IMR-90 (cell line): ENCODE measurements at regions not wholly inside any gene's neighbourhood (a gene's known extent, or its start where the extent isn't known, plus 50 kb on each side); places are given as distances from the start of the nearest gene placed in this dataset.

Experiments used
- ATAC-seq: fragments of 200-7000 bp; cut with Tn5 transposase; 2 replicates; pipeline ENCODE4 v1.9.1; 2020; ENCODE audit warnings: low read depth, mild to moderate bottlenecking, moderate library complexity
- BruUV-seq: library from RNA; stranded (reverse); fragments of 400-500 nt; replicated peaks from 2 replicates; lab custom pipeline; 2021; lab: Mats Ljungman, UMichigan
- CTCF ChIA-PET: fragments of 300-600 bp; formaldehyde crosslinking; extraction: SDS; loops from one replicate; lab custom pipeline; 2021; ENCODE audit warnings: antibody characterized with exemption; lab: Yijun Ruan, JAX
- POLR2A ChIA-PET: fragments of 300-600 bp; sonication (Branson Sonifier 250); formaldehyde crosslinking; loops from one replicate; lab custom pipeline; 2022; ENCODE audit warnings: antibody characterized with exemption; ENCODE audit not compliant: unreplicated experiment; lab: Charles Lee
- DNase-seq: peaks from one replicate; pipeline ENCODE4 v3.0.0; 2013
- H2AFZ ChIP-seq: replicated peaks from 2 replicates; pipeline ENCODE3; 2013; ENCODE audit warnings: low read length, mild to moderate bottlenecking; ENCODE audit not compliant: poor library complexity
- H2AK5ac ChIP-seq: 2 replicates; pipeline ENCODE4 v1.6.1; 2013; ENCODE audit warnings: low read depth, low read length, inconsistent platforms
- H2AK9ac ChIP-seq: replicated peaks from 2 replicates; pipeline ENCODE3; 2013; ENCODE audit warnings: mild to moderate bottlenecking, low read depth, low read length, moderate library complexity; ENCODE audit not compliant: poor library complexity
- H2BK120ac ChIP-seq: 2 replicates; pipeline ENCODE4 v1.6.1; 2013; ENCODE audit warnings: low read depth, low read length, inconsistent platforms
- H2BK15ac ChIP-seq: 3 replicates; pipeline ENCODE4 v1.6.1; 2013; ENCODE audit warnings: low read depth, low read length, inconsistent platforms
- H2BK20ac ChIP-seq: 2 replicates; pipeline ENCODE4 v1.6.1; 2013; ENCODE audit warnings: low read depth, mild to moderate bottlenecking, inconsistent platforms, low read length, moderate library complexity
- H2BK5ac ChIP-seq: 2 replicates; pipeline ENCODE4 v1.6.1; 2013; ENCODE audit warnings: mild to moderate bottlenecking, low read depth, low read length, inconsistent platforms; ENCODE audit not compliant: poor library complexity, severe bottlenecking
- H3K14ac ChIP-seq: replicated peaks from 2 replicates; pipeline ENCODE4 v1.6.1; 2013; ENCODE audit warnings: low read depth, low read length, inconsistent platforms
- H3K18ac ChIP-seq: 2 replicates; pipeline ENCODE4 v1.6.1; 2013; ENCODE audit warnings: low read depth, low read length, control low read depth
- H3K23ac ChIP-seq: 2 replicates; pipeline ENCODE4 v1.6.1; 2013; ENCODE audit warnings: low read depth, low read length, inconsistent platforms
- H3K27ac ChIP-seq: 2 replicates; pipeline ENCODE4 v1.5.1; 2013; ENCODE audit warnings: mild to moderate bottlenecking, control low read depth, low read length; ENCODE audit not compliant: insufficient read depth
- H3K27me3 ChIP-seq: 2 replicates; pipeline ENCODE4 v1.6.1; 2013; ENCODE audit warnings: low read length; ENCODE audit not compliant: control insufficient read depth, insufficient read depth
- H3K36me3 ChIP-seq: 2 replicates; pipeline ENCODE4 v1.6.1; 2013; ENCODE audit warnings: low read length, mixed read lengths; ENCODE audit not compliant: control insufficient read depth, insufficient read depth
- H3K4ac ChIP-seq: 2 replicates; pipeline ENCODE4 v1.6.1; 2013; ENCODE audit warnings: low read depth, low read length, inconsistent platforms
- H3K4me1 ChIP-seq: 2 replicates; pipeline ENCODE4 v1.6.1; 2013; ENCODE audit warnings: low read length, mixed read lengths; ENCODE audit not compliant: control insufficient read depth, insufficient read depth
- H3K4me2 ChIP-seq: 2 replicates; pipeline ENCODE4 v1.6.1; 2013; ENCODE audit warnings: low read depth, mild to moderate bottlenecking, control low read depth, low read length, moderate library complexity
- H3K4me3 ChIP-seq: 2 replicates; pipeline ENCODE4 v1.5.1; 2013; ENCODE audit warnings: low read depth, mild to moderate bottlenecking, control low read depth, low read length, moderate library complexity; ENCODE audit not compliant: insufficient read depth
- H3K56ac ChIP-seq: 2 replicates; pipeline ENCODE4 v1.6.1; 2013; ENCODE audit warnings: low read length, inconsistent platforms; ENCODE audit not compliant: insufficient read depth; ENCODE audit errors: extremely low read depth
- H3K79me1 ChIP-seq, 2 experiments: 2 replicates each; pipeline ENCODE4 v1.6.1; 2013; ENCODE audit warnings: low read length in 2 of 2, inconsistent platforms in 1 of 2, low read depth in 1 of 2
- H3K9ac ChIP-seq: 2 replicates; pipeline ENCODE4 v1.6.1; 2013; ENCODE audit warnings: low read depth, low read length, control low read depth
- H3K9me1 ChIP-seq: 2 replicates; pipeline ENCODE4 v1.6.1; 2013; ENCODE audit warnings: low read length, inconsistent platforms; ENCODE audit not compliant: insufficient read depth
- H3K9me3 ChIP-seq: 2 replicates; pipeline ENCODE4 v1.6.1; 2013; ENCODE audit warnings: low read length; ENCODE audit not compliant: control insufficient read depth, insufficient read depth
- H4K20me1 ChIP-seq: 2 replicates; pipeline ENCODE4 v1.6.1; 2013; ENCODE audit warnings: low read length, inconsistent platforms; ENCODE audit not compliant: insufficient read depth
- H4K5ac ChIP-seq: 2 replicates; pipeline ENCODE4 v1.6.1; 2013; ENCODE audit warnings: mild to moderate bottlenecking, low read depth, low read length, control low read depth
- H4K8ac ChIP-seq, 2 experiments: 2 replicates each; pipeline ENCODE4 v1.6.1; 2013; ENCODE audit warnings: low read depth in 2 of 2, low read length in 2 of 2, control low read depth in 1 of 2, inconsistent platforms in 1 of 2
- H4K91ac ChIP-seq: 2 replicates; pipeline ENCODE4 v1.6.1; 2013; ENCODE audit warnings: low read depth, low read length, inconsistent platforms; ENCODE audit not compliant: insufficient read depth
- BHLHE40 ChIP-seq: fragments of 150-350 bp; IDR thresholded peaks from 2 replicates; pipeline ENCODE4 v1.6.1; 2016; ENCODE audit warnings: mild to moderate bottlenecking, low read depth, low read length
- CHD1 ChIP-seq: IDR thresholded peaks from 2 replicates; pipeline ENCODE4 v1.6.1; 2012; ENCODE audit warnings: low read depth, low read length, improper control_type of control experiment
- FOS ChIP-seq: fragments of 150-350 bp; IDR thresholded peaks from 2 replicates; pipeline ENCODE4 v1.6.1; 2016; ENCODE audit warnings: low read depth, low read length
- MAFK ChIP-seq: IDR thresholded peaks from 2 replicates; pipeline ENCODE4 v1.6.1; 2012; ENCODE audit warnings: low read depth, low read length, improper control_type of control experiment
- MXI1 ChIP-seq: IDR thresholded peaks from 2 replicates; pipeline ENCODE4 v1.6.1; 2012; ENCODE audit warnings: low read depth, mild to moderate bottlenecking, low read length, moderate library complexity, borderline replicate concordance
- NFE2L2 ChIP-seq: fragments of 150-350 bp; IDR thresholded peaks from 2 replicates; pipeline ENCODE4 v1.6.1; 2016; ENCODE audit warnings: low read depth, mild to moderate bottlenecking, low read length
- SMC3 ChIP-seq: fragments of 150-350 bp; IDR thresholded peaks from 2 replicates; pipeline ENCODE4 v1.6.1; 2016; ENCODE audit warnings: low read depth, mild to moderate bottlenecking, antibody characterized with exemption, low read length, moderate library complexity
- WGBS, 2 experiments: methylation state at CpG; one replicate each; pipeline versions ENCODE4 v1.1.5 to v1.1.7; 2013; ENCODE audit warnings: missing lambda C conversion rate in 2 of 2; ENCODE audit not compliant: insufficient read length in 1 of 2; ENCODE audit errors: extremely low coverage in 2 of 2; 5-methylcytosine and 5-hydroxymethylcytosine counted together
- dilution Hi-C: fragments of 300-500 bp; cut with HindIII; formaldehyde crosslinking; loops from one replicate; pipeline ENCODE4 v1.14.3; 2018; ENCODE audit warnings: low sequenced_read_pairs; ENCODE audit not compliant: unreplicated experiment
- in situ Hi-C: fragments of 300-500 bp; cut with MboI; formaldehyde crosslinking; loops from 3 replicates; pipeline ENCODE4 v1.14.3; 2019; ENCODE audit warnings: low sequenced_read_pairs, inconsistent platforms, mixed read lengths
- intact Hi-C: fragments of 100-400 bp; cut with micrococcal nuclease; formaldehyde crosslinking; loops from 2 replicates; pipeline ENCODE4 v1.10.0; 2022
- TF ChIP-seq, protein P1 (sequence below): fragments of 150-350 bp; IDR thresholded peaks from 2 replicates; pipeline ENCODE4 v1.6.1; 2017; ENCODE audit warnings: mild to moderate bottlenecking, antibody characterized with exemption, low read length, low read depth
- TF ChIP-seq, protein P2 (sequence below): conservative IDR thresholded peaks from 2 replicates; pipeline ENCODE4 v1.5.1; 2012; ENCODE audit warnings: mild to moderate bottlenecking, low read depth, low read length, improper control_type of control experiment

DNA sequence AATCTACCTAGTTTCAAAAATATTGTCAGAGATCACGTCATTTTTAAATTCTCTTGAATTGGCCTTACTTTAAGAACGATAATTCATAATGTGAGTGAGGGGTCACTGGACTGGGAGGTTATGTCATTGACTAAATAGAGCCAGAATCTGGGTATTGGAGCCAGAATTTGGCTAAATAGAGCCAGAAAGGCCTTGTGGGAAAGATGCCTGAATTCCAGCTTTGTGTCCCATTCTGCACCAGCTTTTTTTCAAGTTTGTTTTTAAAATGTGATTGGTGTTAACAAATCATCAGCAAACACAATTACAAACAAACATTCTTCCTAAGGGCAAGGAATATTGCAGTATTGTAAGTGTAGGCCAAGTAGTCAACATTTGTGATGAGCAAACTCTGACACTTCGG lies 233.2 kb upstream of the PRKCQ start:
- Histone ChIP-seq H2BK20ac (no peak overlapping the region), H3K27ac (no peak overlapping the region), H2AFZ (no peak overlapping the region), H4K5ac (no peak overlapping the region), H3K4me3 (no peak overlapping the region), H2BK120ac (no peak overlapping the region), H3K79me1 (no peaks in the 10 kb centered on the region), H4K91ac (no peak overlapping the region), H3K23ac (no peak overlapping the region), H3K36me3 (no peaks in the 10 kb centered on the region), H4K20me1 (no peaks in the 10 kb centered on the region), H2BK5ac (no peak overlapping the region), H3K9me3 (no peaks in the 10 kb centered on the region), H3K56ac (no peak overlapping the region), H3K4me2 (no peak overlapping the region), H2BK15ac (no peak overlapping the region), H3K27me3 (no peaks in the 10 kb centered on the region), H2AK5ac (no peak overlapping the region), H2AK9ac (no peak overlapping the region), H3K4me1 (no peaks in the 10 kb centered on the region), H3K18ac (no peak overlapping the region), H3K9ac (no peak overlapping the region), H3K9me1 (no peaks in the 10 kb centered on the region), H3K4ac (no peak overlapping the region), H4K8ac (no peak overlapping the region), H3K14ac (no peak overlapping the region)
- no peak for ATAC-seq
- dilution Hi-C loops (no loop called here), intact Hi-C loops (no loop called here), in situ Hi-C loops (no loop called here)
- no TSS peak for BruUV-seq
- TF ChIP-seq FOS, result no peak
- TF ChIP-seq MXI1, result no peak
- no peak for TF ChIP-seq BHLHE40
- TF ChIP-seq MAFK, result no peak
- no peak for TF ChIP-seq NFE2L2
- TF ChIP-seq, protein P1, sequence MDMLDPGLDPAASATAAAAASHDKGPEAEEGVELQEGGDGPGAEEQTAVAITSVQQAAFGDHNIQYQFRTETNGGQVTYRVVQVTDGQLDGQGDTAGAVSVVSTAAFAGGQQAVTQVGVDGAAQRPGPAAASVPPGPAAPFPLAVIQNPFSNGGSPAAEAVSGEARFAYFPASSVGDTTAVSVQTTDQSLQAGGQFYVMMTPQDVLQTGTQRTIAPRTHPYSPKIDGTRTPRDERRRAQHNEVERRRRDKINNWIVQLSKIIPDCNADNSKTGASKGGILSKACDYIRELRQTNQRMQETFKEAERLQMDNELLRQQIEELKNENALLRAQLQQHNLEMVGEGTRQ, result no peak
- TF ChIP-seq CHD1, result no peak
- TF ChIP-seq SMC3, result no peak
- TF ChIP-seq, protein P2, sequence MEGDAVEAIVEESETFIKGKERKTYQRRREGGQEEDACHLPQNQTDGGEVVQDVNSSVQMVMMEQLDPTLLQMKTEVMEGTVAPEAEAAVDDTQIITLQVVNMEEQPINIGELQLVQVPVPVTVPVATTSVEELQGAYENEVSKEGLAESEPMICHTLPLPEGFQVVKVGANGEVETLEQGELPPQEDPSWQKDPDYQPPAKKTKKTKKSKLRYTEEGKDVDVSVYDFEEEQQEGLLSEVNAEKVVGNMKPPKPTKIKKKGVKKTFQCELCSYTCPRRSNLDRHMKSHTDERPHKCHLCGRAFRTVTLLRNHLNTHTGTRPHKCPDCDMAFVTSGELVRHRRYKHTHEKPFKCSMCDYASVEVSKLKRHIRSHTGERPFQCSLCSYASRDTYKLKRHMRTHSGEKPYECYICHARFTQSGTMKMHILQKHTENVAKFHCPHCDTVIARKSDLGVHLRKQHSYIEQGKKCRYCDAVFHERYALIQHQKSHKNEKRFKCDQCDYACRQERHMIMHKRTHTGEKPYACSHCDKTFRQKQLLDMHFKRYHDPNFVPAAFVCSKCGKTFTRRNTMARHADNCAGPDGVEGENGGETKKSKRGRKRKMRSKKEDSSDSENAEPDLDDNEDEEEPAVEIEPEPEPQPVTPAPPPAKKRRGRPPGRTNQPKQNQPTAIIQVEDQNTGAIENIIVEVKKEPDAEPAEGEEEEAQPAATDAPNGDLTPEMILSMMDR, result no peak
- CTCF ChIA-PET, result no interaction called here
- DNase-seq, result no peak
- POLR2A ChIA-PET, result no interaction called here
- no CpG with 5 or more reads among the region's 3 CpGs for WGBS, 2 experiments
